ENCODE measurements at regions not wholly inside any gene's neighbourhood (a gene's known extent, or its start where the extent isn't known, plus 50 kb on each side); places are given as distances from the start of the nearest gene placed in this dataset.

- no peak for TF ChIP-seq CTCF (IDR thresholded peaks at IDR 0.05; ENCODE audit: low read depth, low read length)
- no peak for TF ChIP-seq EZH2phosphoT487 (IDR thresholded peaks at IDR 0.05; ENCODE audit: low read depth)
These were observed 203.4 kb upstream of the MIR17HG start for GRCh38 chr13:91144054-91144453.

Data from OCI-LY3 (cell line).